ENCODE measurements at regions not wholly inside any gene's neighbourhood (a gene's known extent, or its start where the extent isn't known, plus 50 kb on each side); places are given as distances from the start of the nearest gene placed in this dataset.

GRCh38 chr3:127124120-127124519, 68.8 kb upstream of the PRR23E start:
- TF ChIP-seq EZH2 (IDR thresholded peaks at IDR 0.05; ENCODE audit: borderline replicate concordance, low read depth, low read length, poor library complexity, severe bottlenecking) (no peak), CTCF (conservative IDR thresholded peaks at IDR 0.05; ENCODE audit: low read depth, low read length) (no peak)
- H3K4me3 ChIP-seq (ENCODE audit: low read depth, low read length, poor library complexity, severe bottlenecking), result no peak overlapping the region
- intact Hi-C loops (cut with micrococcal nuclease; ENCODE audit: unreplicated experiment), result no loop called here
- H3K4me1 ChIP-seq (ENCODE audit: insufficient read depth, low read length, poor library complexity, severe bottlenecking), result no peaks in the 10 kb centered on the region
- POLR2A ChIA-PET (ENCODE audit: low non-redundant PET), result no interaction called here
- no peaks in the 10 kb centered on the region for H3K9me3 ChIP-seq (ENCODE audit: low read depth, low read length, poor library complexity, severe bottlenecking)
- no peak for DNase-seq (ENCODE audit: low spot score)
- CTCF ChIA-PET, result no interaction called here
- peaks cover 13% of the 10 kb centered on the region for H3K27me3 ChIP-seq (replicated peaks; ENCODE audit: insufficient read depth, low read depth, low read length, poor library complexity)
- BruUV-seq (replicated peaks), result no TSS peak
- H3K36me3 ChIP-seq (ENCODE audit: insufficient read depth, low read length, poor library complexity, severe bottlenecking), result no peaks in the 10 kb centered on the region
- no peak overlapping the region for H3K27ac ChIP-seq (ENCODE audit: low read depth, low read length, poor library complexity, severe bottlenecking)

- ChIA-PET CTCF (no interaction called here), POLR2A (ENCODE audit: low non-redundant PET) (no interaction called here)
- Histone ChIP-seq H3K27me3 (replicated peaks; ENCODE audit: insufficient read depth, low read depth, low read length, poor library complexity) (peaks cover 32% of the 10 kb centered on the region), H3K9me3 (ENCODE audit: low read depth, low read length, poor library complexity, severe bottlenecking) (no peaks in the 10 kb centered on the region), H3K4me1 (ENCODE audit: insufficient read depth, low read length, poor library complexity, severe bottlenecking) (peaks cover 8% of the 10 kb centered on the region), H3K36me3 (ENCODE audit: insufficient read depth, low read length, poor library complexity, severe bottlenecking) (no peaks in the 10 kb centered on the region), H3K4me3 (ENCODE audit: low read depth, low read length, poor library complexity, severe bottlenecking) (no peak overlapping the region), H3K27ac (ENCODE audit: low read depth, low read length, poor library complexity, severe bottlenecking) (no peak overlapping the region)
- no peak for TF ChIP-seq EZH2 (IDR thresholded peaks at IDR 0.05; ENCODE audit: borderline replicate concordance, low read depth, low read length, poor library complexity, severe bottlenecking)
- no peak for TF ChIP-seq CTCF (conservative IDR thresholded peaks at IDR 0.05; ENCODE audit: low read depth, low read length)
- BruUV-seq (replicated peaks), result no TSS peak
- DNase-seq (ENCODE audit: low spot score), result no peak
- intact Hi-C loops (cut with micrococcal nuclease; ENCODE audit: unreplicated experiment), result no loop called here
These were observed 61.3 kb upstream of the PRR23E start for GRCh38 chr3:127131424-127132170.

GRCh38 chr3:127132876-127133275, 60.1 kb upstream of the PRR23E start:
- Histone ChIP-seq H3K27ac (ENCODE audit: low read depth, low read length, poor library complexity, severe bottlenecking) (no peak overlapping the region), H3K27me3 (replicated peaks; ENCODE audit: insufficient read depth, low read depth, low read length, poor library complexity) (peaks cover 24% of the 10 kb centered on the region), H3K36me3 (ENCODE audit: insufficient read depth, low read length, poor library complexity, severe bottlenecking) (no peaks in the 10 kb centered on the region), H3K4me3 (ENCODE audit: low read depth, low read length, poor library complexity, severe bottlenecking) (no peak overlapping the region), H3K9me3 (ENCODE audit: low read depth, low read length, poor library complexity, severe bottlenecking) (no peaks in the 10 kb centered on the region), H3K4me1 (ENCODE audit: insufficient read depth, low read length, poor library complexity, severe bottlenecking) (peaks cover 8% of the 10 kb centered on the region)
- ChIA-PET CTCF (no interaction called here), POLR2A (ENCODE audit: low non-redundant PET) (no interaction called here)
- no peak for DNase-seq (ENCODE audit: low spot score)
- intact Hi-C loops (cut with micrococcal nuclease; ENCODE audit: unreplicated experiment), result no loop called here
- no TSS peak for BruUV-seq (replicated peaks)
- TF ChIP-seq CTCF (conservative IDR thresholded peaks at IDR 0.05; ENCODE audit: low read depth, low read length) (no peak), EZH2 (IDR thresholded peaks at IDR 0.05; ENCODE audit: borderline replicate concordance, low read depth, low read length, poor library complexity, severe bottlenecking) (no peak)
